ENCODE measurements at regions not wholly inside any gene's neighbourhood (a gene's known extent, or its start where the extent isn't known, plus 50 kb on each side); places are given as distances from the start of the nearest gene placed in this dataset.

DNA sequence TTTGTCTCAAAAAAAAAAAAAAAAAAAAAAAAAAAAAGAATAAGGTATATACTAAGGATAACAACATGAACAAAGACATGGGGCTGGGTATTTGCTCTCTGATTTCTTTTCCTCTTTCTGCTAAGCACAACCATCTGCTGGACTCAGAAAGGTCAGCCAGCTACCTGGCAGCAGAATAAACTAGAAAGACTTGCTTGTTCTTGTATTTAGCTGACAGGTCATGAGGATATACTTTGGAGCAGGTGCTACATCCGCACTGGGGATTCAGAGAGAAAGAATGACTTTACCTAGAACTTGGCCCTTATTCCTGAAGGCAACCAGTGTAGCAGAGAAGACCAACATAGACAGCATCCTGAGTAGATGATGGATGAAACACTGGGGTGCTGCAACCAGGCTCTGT, 550.5 kb downstream of the NTRK3 start:
- TF ChIP-seq, protein P1, sequence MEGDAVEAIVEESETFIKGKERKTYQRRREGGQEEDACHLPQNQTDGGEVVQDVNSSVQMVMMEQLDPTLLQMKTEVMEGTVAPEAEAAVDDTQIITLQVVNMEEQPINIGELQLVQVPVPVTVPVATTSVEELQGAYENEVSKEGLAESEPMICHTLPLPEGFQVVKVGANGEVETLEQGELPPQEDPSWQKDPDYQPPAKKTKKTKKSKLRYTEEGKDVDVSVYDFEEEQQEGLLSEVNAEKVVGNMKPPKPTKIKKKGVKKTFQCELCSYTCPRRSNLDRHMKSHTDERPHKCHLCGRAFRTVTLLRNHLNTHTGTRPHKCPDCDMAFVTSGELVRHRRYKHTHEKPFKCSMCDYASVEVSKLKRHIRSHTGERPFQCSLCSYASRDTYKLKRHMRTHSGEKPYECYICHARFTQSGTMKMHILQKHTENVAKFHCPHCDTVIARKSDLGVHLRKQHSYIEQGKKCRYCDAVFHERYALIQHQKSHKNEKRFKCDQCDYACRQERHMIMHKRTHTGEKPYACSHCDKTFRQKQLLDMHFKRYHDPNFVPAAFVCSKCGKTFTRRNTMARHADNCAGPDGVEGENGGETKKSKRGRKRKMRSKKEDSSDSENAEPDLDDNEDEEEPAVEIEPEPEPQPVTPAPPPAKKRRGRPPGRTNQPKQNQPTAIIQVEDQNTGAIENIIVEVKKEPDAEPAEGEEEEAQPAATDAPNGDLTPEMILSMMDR (conservative IDR thresholded peaks at IDR 0.05; ENCODE audit: low read depth, low read length) = no peak
- no peak for TF ChIP-seq FOS (IDR thresholded peaks at IDR 0.05; ENCODE audit: low read depth, low read length)
- TF ChIP-seq POLR2A (IDR thresholded peaks at IDR 0.05; ENCODE audit: low read depth, low read length) = no peak
- TF ChIP-seq, protein P2, sequence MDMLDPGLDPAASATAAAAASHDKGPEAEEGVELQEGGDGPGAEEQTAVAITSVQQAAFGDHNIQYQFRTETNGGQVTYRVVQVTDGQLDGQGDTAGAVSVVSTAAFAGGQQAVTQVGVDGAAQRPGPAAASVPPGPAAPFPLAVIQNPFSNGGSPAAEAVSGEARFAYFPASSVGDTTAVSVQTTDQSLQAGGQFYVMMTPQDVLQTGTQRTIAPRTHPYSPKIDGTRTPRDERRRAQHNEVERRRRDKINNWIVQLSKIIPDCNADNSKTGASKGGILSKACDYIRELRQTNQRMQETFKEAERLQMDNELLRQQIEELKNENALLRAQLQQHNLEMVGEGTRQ (IDR thresholded peaks at IDR 0.05; ENCODE audit: low read depth, low read length) = no peak
- no peak for TF ChIP-seq RFX5 (IDR thresholded peaks at IDR 0.05; ENCODE audit: low read depth, low read length)
- no peak for TF ChIP-seq BHLHE40 (IDR thresholded peaks at IDR 0.05; ENCODE audit: low read depth, low read length)
- TF ChIP-seq MXI1 (IDR thresholded peaks at IDR 0.05; ENCODE audit: borderline replicate concordance, low read depth, low read length) = no peak
- TF ChIP-seq CEBPB (IDR thresholded peaks at IDR 0.05; ENCODE audit: low read depth, low read length) = no peak
- no peak for TF ChIP-seq RAD21 (IDR thresholded peaks at IDR 0.05; ENCODE audit: low read length)
- TF ChIP-seq MAFK (IDR thresholded peaks at IDR 0.05; ENCODE audit: low read depth, low read length) = no peak
- no peak for TF ChIP-seq CHD1 (IDR thresholded peaks at IDR 0.05; ENCODE audit: low read depth, low read length)
